GM19372 (cell line): ENCODE measurements at regions not wholly inside any gene's neighbourhood (a gene's known extent, or its start where the extent isn't known, plus 50 kb on each side); places are given as distances from the start of the nearest gene placed in this dataset.
"Not testable (repeated sequence)": the region's sequence is repeated elsewhere in the genome, so short reads cannot be mapped to it uniquely, and the experiment has no call there.

Experiments used
- ATAC-seq: cut with Tn5 transposase; IDR thresholded peaks from one replicate; pipeline ENCODE4 v1.9.1; 2021; ENCODE audit warnings: mild to moderate bottlenecking, low read depth, moderate library complexity; ENCODE audit not compliant: unreplicated experiment

- ATAC-seq: no peak
These were observed 279.8 kb upstream of the SLC14A2 start for GRCh38 chr18:45335282-45336043.

GRCh38 chr18:45336448-45336847, 278.8 kb upstream of the SLC14A2 start:
- ATAC-seq: no peak

- no peak for ATAC-seq
These were observed 277.8 kb upstream of the SLC14A2 start for GRCh38 chr18:45337477-45337876.

GRCh38 chr18:45339810-45340550, 275.3 kb upstream of the SLC14A2 start:
- ATAC-seq: no peak

- no peak for ATAC-seq
These were observed 274.4 kb upstream of the SLC14A2 start for GRCh38 chr18:45340884-45341283.

GRCh38 chr18:45341454-45341853, 273.8 kb upstream of the SLC14A2 start:
- ATAC-seq: no peak

- no peak for ATAC-seq
These were observed 273.1 kb upstream of the SLC14A2 start for GRCh38 chr18:45342166-45342565.

GRCh38 chr18:45342653-45343052, 272.6 kb upstream of the SLC14A2 start:
- ATAC-seq: no peak

- ATAC-seq: no peak
These were observed 271.9 kb upstream of the SLC14A2 start for GRCh38 chr18:45343365-45343764.

- not testable (repeated sequence) for ATAC-seq
These were observed 270.6 kb upstream of the SLC14A2 start for GRCh38 chr18:45344680-45345079.

GRCh38 chr18:45349019-45349418, 266.3 kb upstream of the SLC14A2 start:
- no peak for ATAC-seq

GRCh38 chr18:45349467-45349866, 265.8 kb upstream of the SLC14A2 start:
- no peak for ATAC-seq

GRCh38 chr18:45350404-45351156, 264.7 kb upstream of the SLC14A2 start:
- no peak for ATAC-seq

GRCh38 chr18:45352874-45353273, 262.4 kb upstream of the SLC14A2 start:
- ATAC-seq: no peak

- no peak for ATAC-seq
These were observed 261.7 kb upstream of the SLC14A2 start for GRCh38 chr18:45353530-45353929.

- ATAC-seq: no peak
These were observed 259.2 kb upstream of the SLC14A2 start for GRCh38 chr18:45355944-45356520.

GRCh38 chr18:45357686-45358470, 257.4 kb upstream of the SLC14A2 start:
- ATAC-seq: no peak

- no peak for ATAC-seq
These were observed 255.8 kb upstream of the SLC14A2 start for GRCh38 chr18:45359275-45360009.

- no peak for ATAC-seq
These were observed 254.0 kb upstream of the SLC14A2 start for GRCh38 chr18:45361125-45361851.
